Osteocyte (in vitro differentiated cells): ENCODE measurements at regions not wholly inside any gene's neighbourhood (a gene's known extent, or its start where the extent isn't known, plus 50 kb on each side); places are given as distances from the start of the nearest gene placed in this dataset.

Experiments
- DNase-seq: peaks from one replicate; pipeline ENCODE4 v3.0.0; 2021; ENCODE audit warnings: mixed read lengths; ENCODE audit not compliant: unreplicated experiment; ENCODE audit errors: extremely low spot score
- H3K27ac Mint-ChIP-seq: one replicate; pipeline ENCODE4 v1.8.0; 2021; ENCODE audit warnings: mild to moderate bottlenecking, mixed read lengths; ENCODE audit not compliant: unreplicated experiment
- H3K27me3 Mint-ChIP-seq: one replicate; pipeline ENCODE4 v1.8.0; 2021; ENCODE audit warnings: mixed read lengths; ENCODE audit not compliant: unreplicated experiment
- H3K36me3 Mint-ChIP-seq: one replicate; pipeline ENCODE4 v1.8.0; 2021; ENCODE audit warnings: mixed read lengths; ENCODE audit not compliant: unreplicated experiment
- H3K4me1 Mint-ChIP-seq: one replicate; pipeline ENCODE4 v1.8.0; 2021; ENCODE audit warnings: mixed read lengths; ENCODE audit not compliant: unreplicated experiment
- H3K4me3 Mint-ChIP-seq: one replicate; pipeline ENCODE4 v1.8.0; 2021; ENCODE audit warnings: mild to moderate bottlenecking, moderate library complexity, mixed read lengths; ENCODE audit not compliant: unreplicated experiment
- H3K9me3 Mint-ChIP-seq: one replicate; pipeline ENCODE4 v1.8.0; 2021; ENCODE audit warnings: mixed read lengths; ENCODE audit not compliant: unreplicated experiment
- CTCF ChIP-seq: fragments of 200-600 bp; sonication (generic); IDR thresholded peaks from 2 replicates; pipeline ENCODE4 v1.5.0; 2021; ENCODE audit warnings: antibody characterized with exemption, mild to moderate bottlenecking, moderate library complexity

- H3K9me3 Mint-ChIP-seq = peaks cover 10% of the 10 kb centered on the region
Measured at GRCh38 chr7:115232041-115232440, 310.1 kb downstream of the MDFIC start.

GRCh38 chr7:115230882-115231571, 309.1 kb downstream of the MDFIC start:
- H3K27ac Mint-ChIP-seq = peak overlapping the region; percentile 73
- DNase-seq = no peak
- peaks cover 17% of the 10 kb centered on the region for H3K4me1 Mint-ChIP-seq
- peaks cover 10% of the 10 kb centered on the region for H3K9me3 Mint-ChIP-seq
- no peaks in the 10 kb centered on the region for H3K36me3 Mint-ChIP-seq
- no peak for TF ChIP-seq CTCF
- no peak overlapping the region for H3K4me3 Mint-ChIP-seq
- no peaks in the 10 kb centered on the region for H3K27me3 Mint-ChIP-seq

More at GRCh38 chr7:115232041-115232440, 310.1 kb downstream of the MDFIC start:
- Mint-ChIP-seq H3K27me3 (no peaks in the 10 kb centered on the region), H3K27ac (no peak overlapping the region), H3K36me3 (no peaks in the 10 kb centered on the region), H3K4me3 (no peak overlapping the region), H3K4me1 (peaks cover 11% of the 10 kb centered on the region)
- DNase-seq = no peak
- no peak for TF ChIP-seq CTCF

- DNase-seq = no peak
- no peak overlapping the region for H3K4me3 Mint-ChIP-seq
- no peaks in the 10 kb centered on the region for H3K36me3 Mint-ChIP-seq
- peaks cover 17% of the 10 kb centered on the region for H3K4me1 Mint-ChIP-seq
- H3K27me3 Mint-ChIP-seq = no peaks in the 10 kb centered on the region
- peaks cover 3% of the 10 kb centered on the region for H3K9me3 Mint-ChIP-seq
- no peak for TF ChIP-seq CTCF
- no peak overlapping the region for H3K27ac Mint-ChIP-seq
Measured at GRCh38 chr7:115229401-115230105, 307.7 kb downstream of the MDFIC start.

DNA sequence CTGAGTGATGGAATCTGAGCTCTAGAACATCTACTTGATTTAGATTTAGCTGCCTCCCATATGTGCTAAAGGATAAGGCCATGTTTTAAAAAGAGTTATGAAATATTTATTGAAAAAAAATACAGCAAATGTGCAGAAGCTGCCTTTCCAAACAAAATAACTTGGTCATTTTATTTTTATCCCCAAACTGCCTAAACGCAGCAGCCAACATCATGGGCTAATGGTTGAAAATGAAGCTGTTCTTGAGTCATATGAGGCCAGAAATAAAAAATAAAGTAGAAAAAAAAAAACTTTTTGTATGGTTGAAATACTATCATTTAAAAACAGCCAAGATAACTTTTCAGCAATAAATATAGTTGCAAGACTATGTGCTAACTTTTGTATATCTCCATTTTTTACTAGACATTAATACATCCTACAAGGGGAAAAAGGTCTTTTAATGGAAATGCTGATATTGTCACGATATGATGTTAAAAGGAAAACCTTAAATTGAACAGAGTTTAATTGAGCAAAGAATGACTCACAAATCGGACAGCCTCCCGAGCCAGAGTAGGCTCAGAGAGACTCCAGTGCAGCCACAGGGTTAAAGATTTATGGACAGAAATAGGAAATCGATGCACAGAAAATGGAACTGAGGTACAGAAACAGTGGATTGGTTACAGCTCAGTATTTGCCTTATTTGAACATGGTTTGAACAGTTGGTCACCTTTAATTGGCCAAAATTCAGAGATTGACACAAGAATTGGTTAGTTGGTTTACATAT, 305.8 kb downstream of the MDFIC start:
- Mint-ChIP-seq H3K9me3 (peaks cover 4% of the 10 kb centered on the region), H3K27ac (no peak overlapping the region), H3K4me3 (no peak overlapping the region), H3K36me3 (no peaks in the 10 kb centered on the region), H3K4me1 (peaks cover 17% of the 10 kb centered on the region), H3K27me3 (no peaks in the 10 kb centered on the region)
- DNase-seq = no peak
- no peak for TF ChIP-seq CTCF

DNA sequence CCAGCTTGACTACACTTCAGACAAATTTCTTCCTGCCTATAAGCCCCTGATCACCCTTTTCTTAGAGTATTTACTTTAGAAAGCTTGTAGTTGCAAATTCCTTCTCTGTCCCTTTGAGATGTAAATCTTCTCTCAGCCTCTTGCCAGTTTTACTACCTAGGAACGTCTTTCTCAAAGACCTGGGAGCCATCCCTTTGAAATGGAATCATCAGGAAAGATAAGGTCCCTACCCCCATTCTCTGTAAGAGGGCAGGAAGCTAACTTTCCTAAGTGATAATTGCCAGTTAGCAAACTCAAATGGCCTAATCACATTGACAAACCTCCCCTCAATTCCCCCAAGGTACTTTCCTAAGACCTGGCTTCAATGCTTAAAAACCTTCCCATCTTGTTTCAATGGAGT, 304.5 kb downstream of the MDFIC start:
- Mint-ChIP-seq H3K27me3 (no peaks in the 10 kb centered on the region), H3K4me1 (peaks cover 16% of the 10 kb centered on the region), H3K4me3 (no peak overlapping the region), H3K9me3 (peaks cover 4% of the 10 kb centered on the region), H3K36me3 (no peaks in the 10 kb centered on the region), H3K27ac (no peak overlapping the region)
- TF ChIP-seq CTCF = no peak
- DNase-seq = no peak
